ENCODE measurements at regions not wholly inside any gene's neighbourhood (a gene's known extent, or its start where the extent isn't known, plus 50 kb on each side); places are given as distances from the start of the nearest gene placed in this dataset.

- Mint-ChIP-seq H3K27ac (peak overlapping the region; percentile 88 to 91), H3K4me1 (peaks cover 78 to 88% (median 87%) of the 10 kb centered on the region in 3 donors), H3K27me3 (no peaks in the 10 kb centered on the region), H3K4me3 (peak overlapping the region in 1 of 3 donors; percentile 55), H3K9me3 (no peaks in the 10 kb centered on the region), H3K36me3 (no peaks in the 10 kb centered on the region)
- Histone ChIP-seq H3K9me3 (no peaks in the 10 kb centered on the region), H3K4me3 (ENCODE audit: control insufficient read depth in 1 of 2, extremely low read depth in 1 of 2, low read length in 1 of 2) (no peak overlapping the region), H3K27me3 (replicated peaks in 1 of 2; ENCODE audit: control insufficient read depth in 2 of 2, extremely low read depth in 1 of 2, insufficient read depth in 2 of 2, low read length in 1 of 2) (no peaks in the 10 kb centered on the region), H3K27ac (ENCODE audit: low read length) (peak overlapping the region; percentile 8), H3K4me1 (ENCODE audit: control insufficient read depth in 1 of 2, extremely low read depth in 1 of 2, insufficient read depth in 2 of 2, low read length in 2 of 2) (peaks cover 46 to 99% of the 10 kb centered on the region in 2 experiments), H3K36me3 (ENCODE audit: control insufficient read depth in 2 of 2, extremely low read depth in 1 of 2, insufficient read depth in 1 of 2, low read length in 1 of 2) (peaks cover 15 to 29% of the 10 kb centered on the region in 2 donors)
- WGBS (ENCODE audit: insufficient coverage) = 87% methylated on average over 11 of the region's 13 CpGs
- DNase-seq (no peak), ATAC-seq (replicated peaks in 1 of 4) (no peak)
- POLR2A ChIA-PET = no interaction called here
- CTCF ChIA-PET = interaction anchor here in 1 of 2 donors (0.6 to 1.2 kb wide), 3 partner anchors 13 to 975 kb away, joined by 3 to 6 read pairs (median 5); no protein-coding TSS in a partner anchor
Observed at GRCh38 chr17:77428020-77428748, 287.4 kb downstream of the SEC14L1 start.

GRCh38 chr17:77428749-77429368 lies 288.1 kb downstream of the SEC14L1 start:
- ATAC-seq (replicated peaks in 1 of 4) = no peak
- no peak for DNase-seq
- Histone ChIP-seq H3K4me1 (ENCODE audit: control insufficient read depth in 1 of 2, extremely low read depth in 1 of 2, insufficient read depth in 2 of 2, low read length in 2 of 2) (peaks cover 49 to 100% of the 10 kb centered on the region in 2 experiments), H3K36me3 (ENCODE audit: control insufficient read depth in 2 of 2, extremely low read depth in 1 of 2, insufficient read depth in 1 of 2, low read length in 1 of 2) (peaks cover 14 to 27% of the 10 kb centered on the region in 2 donors), H3K9me3 (no peaks in the 10 kb centered on the region), H3K27ac (ENCODE audit: low read length) (peak overlapping the region; percentile 27), H3K27me3 (replicated peaks in 1 of 2; ENCODE audit: control insufficient read depth in 2 of 2, extremely low read depth in 1 of 2, insufficient read depth in 2 of 2, low read length in 1 of 2) (no peaks in the 10 kb centered on the region), H3K4me3 (ENCODE audit: control insufficient read depth in 1 of 2, extremely low read depth in 1 of 2, low read length in 1 of 2) (no peak overlapping the region)
- Mint-ChIP-seq H3K36me3 (no peaks in the 10 kb centered on the region), H3K4me1 (peaks cover 79 to 90% (median 84%) of the 10 kb centered on the region in 3 donors), H3K4me3 (peak overlapping the region in 1 of 3 donors; percentile 55), H3K9me3 (no peaks in the 10 kb centered on the region), H3K27me3 (no peaks in the 10 kb centered on the region), H3K27ac (peak overlapping the region; percentile 88 to 91)
- WGBS (ENCODE audit: insufficient coverage) = 86% methylated on average over 16 of the region's 16 CpGs
- POLR2A ChIA-PET = interaction anchor here in 1 of 2 donors (1.4 kb wide), 1 partner anchor 45 kb away, joined by 3 read pairs; no protein-coding TSS in a partner anchor
- CTCF ChIA-PET = interaction anchor here (0.6 to 1.3 kb wide), 9 partner anchors 12 to 974 kb away, joined by 3 to 11 read pairs (median 5); no protein-coding TSS in a partner anchor

- ATAC-seq (replicated peaks in 1 of 4) = no peak
- CTCF ChIA-PET = interaction anchor here (0.6 to 1.5 kb wide), 29 partner anchors 8 to 98 kb away, joined by 3 to 19 read pairs (median 4); no protein-coding TSS in a partner anchor
- H3K27me3 Mint-ChIP-seq = no peaks in the 10 kb centered on the region
- WGBS (ENCODE audit: insufficient coverage) = 70% methylated on average over 13 of the region's 14 CpGs
- Histone ChIP-seq H3K27ac (ENCODE audit: low read length) (no peak overlapping the region), H3K4me3 (ENCODE audit: control insufficient read depth in 1 of 2, extremely low read depth in 1 of 2, low read length in 1 of 2) (no peak overlapping the region), H3K9me3 (no peaks in the 10 kb centered on the region), H3K4me1 (ENCODE audit: control insufficient read depth in 1 of 2, extremely low read depth in 1 of 2, insufficient read depth in 2 of 2, low read length in 2 of 2) (peaks cover 49 to 100% of the 10 kb centered on the region in 2 experiments), H3K27me3 (replicated peaks in 1 of 2; ENCODE audit: control insufficient read depth in 2 of 2, extremely low read depth in 1 of 2, insufficient read depth in 2 of 2, low read length in 1 of 2) (no peaks in the 10 kb centered on the region), H3K36me3 (ENCODE audit: control insufficient read depth in 2 of 2, extremely low read depth in 1 of 2, insufficient read depth in 1 of 2, low read length in 1 of 2) (peaks cover 14 to 26% of the 10 kb centered on the region in 2 donors)
- peak overlapping the region; percentile 88 to 91 for H3K27ac Mint-ChIP-seq
- peaks cover 85 to 92% (median 86%) of the 10 kb centered on the region in 3 donors for H3K4me1 Mint-ChIP-seq
- DNase-seq = no peak
- peak overlapping the region in 1 of 3 donors; percentile 55 for H3K4me3 Mint-ChIP-seq
- H3K36me3 Mint-ChIP-seq = peaks cover 2% of the 10 kb centered on the region
- POLR2A ChIA-PET = interaction anchor here (0.6 to 1.4 kb wide), 3 partner anchors 11 to 45 kb away, joined by 3 to 4 read pairs (median 3); no protein-coding TSS in a partner anchor
- H3K9me3 Mint-ChIP-seq = no peaks in the 10 kb centered on the region
Observed at GRCh38 chr17:77429369-77429968, 288.7 kb downstream of the SEC14L1 start.

- no peak overlapping the region for H3K27ac ChIP-seq (ENCODE audit: low read length)
- WGBS (ENCODE audit: insufficient coverage) = 79% methylated on average over 9 of the region's 16 CpGs
Observed at GRCh38 chr17:77429969-77430752, 289.4 kb downstream of the SEC14L1 start.

GRCh38 chr17:77432034-77432661 lies 291.4 kb downstream of the SEC14L1 start:
- peak overlapping the region; percentile 88 to 91 for H3K27ac Mint-ChIP-seq
- CTCF ChIA-PET = interaction anchor here (0.6 to 1.1 kb wide), 3 partner anchors 16 to 63 kb away, joined by 3 to 5 read pairs (median 3); no protein-coding TSS in a partner anchor
- peak overlapping the region; percentile 72 to 92 (median 91) for H3K4me3 Mint-ChIP-seq
- peaks cover 90 to 97% (median 94%) of the 10 kb centered on the region in 3 donors for H3K4me1 Mint-ChIP-seq
- POLR2A ChIA-PET = no interaction called here
- peaks cover 10% of the 10 kb centered on the region for H3K36me3 Mint-ChIP-seq
- H3K4me3 ChIP-seq (ENCODE audit: control insufficient read depth in 1 of 2, extremely low read depth in 1 of 2, low read length in 1 of 2) = peak overlapping the region; percentile 43 to 51
- peak overlapping the region; percentile 28 for H3K27ac ChIP-seq (ENCODE audit: low read length)
- DNase-seq = peak in 1 of 35 experiments; percentile 37
- H3K36me3 ChIP-seq (ENCODE audit: control insufficient read depth in 2 of 2, extremely low read depth in 1 of 2, insufficient read depth in 1 of 2, low read length in 1 of 2) = peaks cover 6 to 24% of the 10 kb centered on the region in 2 donors
- peaks cover 54 to 100% of the 10 kb centered on the region in 2 experiments for H3K4me1 ChIP-seq (ENCODE audit: control insufficient read depth in 1 of 2, extremely low read depth in 1 of 2, insufficient read depth in 2 of 2, low read length in 2 of 2)
- no peaks in the 10 kb centered on the region for H3K9me3 ChIP-seq
- WGBS (ENCODE audit: insufficient coverage) = 73% methylated on average over 11 of the region's 16 CpGs
- no peaks in the 10 kb centered on the region for H3K9me3 Mint-ChIP-seq
- H3K27me3 ChIP-seq (replicated peaks in 1 of 2; ENCODE audit: control insufficient read depth in 2 of 2, extremely low read depth in 1 of 2, insufficient read depth in 2 of 2, low read length in 1 of 2) = no peaks in the 10 kb centered on the region
- no peaks in the 10 kb centered on the region for H3K27me3 Mint-ChIP-seq
- ATAC-seq (replicated peaks in 1 of 4) = no peak

More at GRCh38 chr17:77429969-77430752, 289.4 kb downstream of the SEC14L1 start:
- POLR2A ChIA-PET = interaction anchor here (0.5 to 1.4 kb wide), 4 partner anchors 11 to 1231 kb away, joined by 3 to 4 read pairs (median 3); no protein-coding TSS in a partner anchor
- no peaks in the 10 kb centered on the region for H3K27me3 ChIP-seq (replicated peaks in 1 of 2; ENCODE audit: control insufficient read depth in 2 of 2, extremely low read depth in 1 of 2, insufficient read depth in 2 of 2, low read length in 1 of 2)
- peak overlapping the region; percentile 88 to 91 for H3K27ac Mint-ChIP-seq
- peaks cover 14 to 29% of the 10 kb centered on the region in 2 donors for H3K36me3 ChIP-seq (ENCODE audit: control insufficient read depth in 2 of 2, extremely low read depth in 1 of 2, insufficient read depth in 1 of 2, low read length in 1 of 2)
- H3K36me3 Mint-ChIP-seq = peaks cover 9% of the 10 kb centered on the region
- no peak overlapping the region for H3K4me3 ChIP-seq (ENCODE audit: control insufficient read depth in 1 of 2, extremely low read depth in 1 of 2, low read length in 1 of 2)
- no peaks in the 10 kb centered on the region for H3K9me3 ChIP-seq
- DNase-seq (peak; percentile 56 to 89 (median 80)), ATAC-seq (replicated peaks in 1 of 4) (peak; percentile 18 to 52 (median 38))
- peak overlapping the region in 2 of 3 donors; percentile 37 to 91 for H3K4me3 Mint-ChIP-seq
- no peaks in the 10 kb centered on the region for H3K27me3 Mint-ChIP-seq
- H3K4me1 ChIP-seq (ENCODE audit: control insufficient read depth in 1 of 2, extremely low read depth in 1 of 2, insufficient read depth in 2 of 2, low read length in 2 of 2) = peaks cover 53 to 100% of the 10 kb centered on the region in 2 experiments
- H3K9me3 Mint-ChIP-seq = no peaks in the 10 kb centered on the region
- CTCF ChIA-PET = interaction anchor here (0.6 to 1.5 kb wide), 30 partner anchors 9 to 98 kb away, joined by 3 to 19 read pairs (median 4); no protein-coding TSS in a partner anchor
- H3K4me1 Mint-ChIP-seq = peaks cover 89 to 95% (median 92%) of the 10 kb centered on the region in 3 donors
